Lower leg skin (tissue), 3 donors: ENCODE measurements at regions not wholly inside any gene's neighbourhood (a gene's known extent, or its start where the extent isn't known, plus 50 kb on each side); places are given as distances from the start of the nearest gene placed in this dataset.

Experiments
- CTCF ChIP-seq, 3 donors: fragments of 450-650 bp; IDR thresholded peaks; one replicate each; pipeline ENCODE4 v1.5.1; 2016; ENCODE audit warnings: antibody characterized with exemption in 3 of 3, mild to moderate bottlenecking in 3 of 3, moderate library complexity in 2 of 3
- POLR2A ChIP-seq, 2 donors: fragments of 450-650 bp; IDR thresholded peaks; one replicate each; pipeline ENCODE4 v1.6.1; 2016 to 2017; ENCODE audit warnings: antibody characterized with exemption in 2 of 2, mild to moderate bottlenecking in 1 of 2, moderate library complexity in 1 of 2

- no peak for TF ChIP-seq POLR2A (IDR thresholded peaks at IDR 0.05)
- TF ChIP-seq CTCF (IDR thresholded peaks at IDR 0.05) = no peak
Measured at GRCh38 chr2:217231212-217231611, 371.3 kb upstream of the TNP1 start.
